Mucosa of descending colon (tissue), 3 donors: ENCODE measurements at regions not wholly inside any gene's neighbourhood (a gene's known extent, or its start where the extent isn't known, plus 50 kb on each side); places are given as distances from the start of the nearest gene placed in this dataset.
A peak's percentile ranks its signal among the peaks of the same experiment; 100 is the strongest.

Experiments
- ATAC-seq: fragments of 200-7000 bp; cut with Tn5 transposase; one replicate; pipeline ENCODE4 v1.9.1; 2020; ENCODE audit warnings: mild to moderate bottlenecking, moderate library complexity
- DNase-seq, 3 donors: peaks; one replicate each; pipeline ENCODE4 v3.0.0-alpha.2; 2020
- H3K36me3 ChIP-seq: fragments of 200-600 bp; one replicate; pipeline ENCODE4 v1.8.0; 2021; ENCODE audit warnings: low read depth, mild to moderate bottlenecking
- H3K4me1 ChIP-seq: fragments of 200-600 bp; one replicate; pipeline ENCODE4 v1.8.0; 2021; ENCODE audit warnings: low read depth, mild to moderate bottlenecking
- H3K4me3 ChIP-seq: fragments of 200-600 bp; one replicate; pipeline ENCODE4 v1.8.0; 2021; ENCODE audit warnings: mild to moderate bottlenecking
- H3K9me3 ChIP-seq: fragments of 200-600 bp; one replicate; pipeline ENCODE4 v1.8.0; 2021; ENCODE audit warnings: mild to moderate bottlenecking
- CTCF ChIP-seq: fragments of 200-600 bp; IDR thresholded peaks from one replicate; pipeline ENCODE4 v1.8.0; 2022; ENCODE audit warnings: antibody characterized with exemption, mild to moderate bottlenecking
- intact Hi-C, 2 donors: fragments of 100-400 bp; cut with DNase I in 1 of 2; cut with micrococcal nuclease in 1 of 2; formaldehyde crosslinking; loops; one replicate each; pipeline versions ENCODE4 v1.11.0 to v1.11.1; 2022; cut with DNase I, micrococcal nuclease
- donor health status: DM: no; HTN: no; CAD: no; lungs with moderate emphysema.
- donor health status: DM: no; HTN: no; CAD: no.
- donor health status: DM: no; HTN: yes; CAD: no.

GRCh38 chr2:240230291-240230931, 90.0 kb upstream of the OTOS start:
- no peak for ATAC-seq
- no peak for TF ChIP-seq CTCF
- DNase-seq, result no peak
- no peaks in the 10 kb centered on the region for H3K36me3 ChIP-seq
- intact Hi-C loops, result loop anchor here in 1 of 2 donors (2.0 kb wide), 1 partner anchor 208 kb away; no protein-coding TSS in a partner anchor
- H3K4me3 ChIP-seq, result no peak overlapping the region
- H3K4me1 ChIP-seq, result peaks cover 10% of the 10 kb centered on the region
- peaks cover 5% of the 10 kb centered on the region for H3K9me3 ChIP-seq

GRCh38 chr2:240231838-240232244, 91.4 kb upstream of the OTOS start:
- intact Hi-C loops, result loop anchor here (2.0 kb wide), 1 partner anchor 207 kb away; no protein-coding TSS in a partner anchor
- Histone ChIP-seq H3K9me3 (peaks cover 5% of the 10 kb centered on the region), H3K36me3 (no peaks in the 10 kb centered on the region), H3K4me3 (no peak overlapping the region), H3K4me1 (peaks cover 10% of the 10 kb centered on the region)
- DNase-seq (no peak), ATAC-seq (no peak)
- TF ChIP-seq CTCF, result no peak

- DNase-seq (no peak), ATAC-seq (no peak)
- Histone ChIP-seq H3K9me3 (peaks cover 5% of the 10 kb centered on the region), H3K4me3 (no peak overlapping the region), H3K4me1 (peaks cover 10% of the 10 kb centered on the region), H3K36me3 (no peaks in the 10 kb centered on the region)
- intact Hi-C loops, result loop anchor here in 1 of 2 donors (2.0 kb wide), 1 partner anchor 206 kb away; no protein-coding TSS in a partner anchor
- no peak for TF ChIP-seq CTCF
These were observed 91.9 kb upstream of the OTOS start for GRCh38 chr2:240232264-240232915.

- no peak overlapping the region for H3K4me3 ChIP-seq
- intact Hi-C loops, result loop anchor here in 1 of 2 donors (2.0 kb wide), 1 partner anchor 206 kb away; no protein-coding TSS in a partner anchor
- peaks cover 10% of the 10 kb centered on the region for H3K4me1 ChIP-seq
- peak; percentile 80 to 84 (median 83) for DNase-seq
- TF ChIP-seq CTCF, result peak; percentile 42
- H3K9me3 ChIP-seq, result peaks cover 5% of the 10 kb centered on the region
- ATAC-seq, result peak; percentile 86
- no peaks in the 10 kb centered on the region for H3K36me3 ChIP-seq
These were observed 92.8 kb upstream of the OTOS start for GRCh38 chr2:240232961-240233884.

GRCh38 chr2:240233885-240234502, 93.5 kb upstream of the OTOS start:
- intact Hi-C loops, result loop anchor here in 1 of 2 donors (2.0 kb wide), 1 partner anchor 205 kb away; no protein-coding TSS in a partner anchor
- Histone ChIP-seq H3K4me1 (peaks cover 10% of the 10 kb centered on the region), H3K9me3 (peaks cover 2% of the 10 kb centered on the region), H3K4me3 (no peak overlapping the region), H3K36me3 (no peaks in the 10 kb centered on the region)
- no peak for ATAC-seq
- no peak for TF ChIP-seq CTCF
- peak in 1 of 3 donors; percentile 42 for DNase-seq
